Suprapubic skin (tissue), 4 donors: ENCODE measurements at regions not wholly inside any gene's neighbourhood (a gene's known extent, or its start where the extent isn't known, plus 50 kb on each side); places are given as distances from the start of the nearest gene placed in this dataset.

Experiments used
- DNase-seq, 2 donors: peaks; one replicate each; pipeline ENCODE4 v3.0.0-alpha.2; 2019; ENCODE audit warnings: low spot score in 2 of 2
- H3K27ac ChIP-seq: fragments of 200-600 bp; sonication (generic); one replicate; pipeline ENCODE4 v1.5.1; 2019
- H3K27me3 ChIP-seq: fragments of 200-600 bp; sonication (generic); one replicate; pipeline ENCODE4 v1.5.1; 2019
- H3K36me3 ChIP-seq: fragments of 200-600 bp; sonication (generic); one replicate; pipeline ENCODE4 v1.5.1; 2019
- H3K4me1 ChIP-seq: fragments of 200-600 bp; sonication (generic); one replicate; pipeline ENCODE4 v1.5.1; 2019
- H3K4me3 ChIP-seq: fragments of 200-600 bp; sonication (generic); one replicate; pipeline ENCODE4 v1.5.1; 2019; ENCODE audit warnings: mild to moderate bottlenecking
- H3K9me3 ChIP-seq: fragments of 200-600 bp; sonication (generic); one replicate; pipeline ENCODE4 v1.5.1; 2019
- CTCF ChIP-seq, 2 donors: fragments of 200-600 bp in 1 of 2; fragments of 450-650 bp in 1 of 2; sonication (generic) in 1 of 2; IDR thresholded peaks; one replicate each; pipeline ENCODE4 v1.5.1; 2016 to 2019; ENCODE audit warnings: antibody characterized with exemption in 2 of 2, mild to moderate bottlenecking in 1 of 2, moderate library complexity in 1 of 2
- EP300 ChIP-seq: sonication (generic); formaldehyde crosslinking; IDR thresholded peaks from one replicate; pipeline ENCODE4 v1.6.1; 2017; ENCODE audit warnings: antibody characterized with exemption
- POLR2A ChIP-seq, 2 donors: fragments of 450-650 bp; IDR thresholded peaks; one replicate each; pipeline ENCODE4 v1.6.1; 2017; ENCODE audit warnings: antibody characterized with exemption in 2 of 2, mild to moderate bottlenecking in 2 of 2, moderate library complexity in 2 of 2
- POLR2AphosphoS5 ChIP-seq, 3 donors: sonication (generic); formaldehyde crosslinking; IDR thresholded peaks; one replicate each; pipeline ENCODE4 v1.6.1; 2017; ENCODE audit warnings: antibody characterized with exemption in 3 of 3
- WGBS: methylation state at CpG from one replicate; pipeline ENCODE4 v1.1.5; 2018; 5-methylcytosine and 5-hydroxymethylcytosine counted together

GRCh38 chr13:71087006-71087405 lies 780.0 kb downstream of the DACH1 start:
- no peak for DNase-seq
- no peak overlapping the region for H3K4me3 ChIP-seq
- TF ChIP-seq CTCF (IDR thresholded peaks at IDR 0.05) (no peak), POLR2AphosphoS5 (IDR thresholded peaks at IDR 0.05) (no peak), POLR2A (IDR thresholded peaks at IDR 0.05) (no peak), EP300 (no peak)
- WGBS, result 83% methylated on average over 2 of the region's 2 CpGs
- no peaks in the 10 kb centered on the region for H3K4me1 ChIP-seq
- no peaks in the 10 kb centered on the region for H3K27me3 ChIP-seq
- H3K36me3 ChIP-seq, result no peaks in the 10 kb centered on the region
- no peak overlapping the region for H3K27ac ChIP-seq
- H3K9me3 ChIP-seq, result peaks cover 3% of the 10 kb centered on the region

GRCh38 chr13:71082631-71083030 lies 784.4 kb downstream of the DACH1 start:
- H3K27ac ChIP-seq, result no peak overlapping the region
- H3K36me3 ChIP-seq, result no peaks in the 10 kb centered on the region
- no peaks in the 10 kb centered on the region for H3K4me1 ChIP-seq
- WGBS, result 43% methylated on average over 1 of the region's 1 CpG
- H3K27me3 ChIP-seq, result no peaks in the 10 kb centered on the region
- no peak for DNase-seq
- TF ChIP-seq EP300, result no peak
- no peak for TF ChIP-seq CTCF (IDR thresholded peaks at IDR 0.05)
- TF ChIP-seq POLR2A (IDR thresholded peaks at IDR 0.05), result no peak
- TF ChIP-seq POLR2AphosphoS5 (IDR thresholded peaks at IDR 0.05), result no peak
- peaks cover 3% of the 10 kb centered on the region for H3K9me3 ChIP-seq
- no peak overlapping the region for H3K4me3 ChIP-seq

GRCh38 chr13:71079638-71080037 lies 787.4 kb downstream of the DACH1 start:
- H3K27ac ChIP-seq, result no peak overlapping the region
- no peaks in the 10 kb centered on the region for H3K36me3 ChIP-seq
- H3K4me3 ChIP-seq, result no peak overlapping the region
- H3K27me3 ChIP-seq, result no peaks in the 10 kb centered on the region
- TF ChIP-seq EP300, result no peak
- no peak for TF ChIP-seq POLR2AphosphoS5 (IDR thresholded peaks at IDR 0.05)
- TF ChIP-seq POLR2A (IDR thresholded peaks at IDR 0.05), result no peak
- TF ChIP-seq CTCF (IDR thresholded peaks at IDR 0.05), result no peak
- peaks cover 3% of the 10 kb centered on the region for H3K9me3 ChIP-seq
- no peaks in the 10 kb centered on the region for H3K4me1 ChIP-seq
- no peak for DNase-seq

GRCh38 chr13:71068041-71068440 lies 799.0 kb downstream of the DACH1 start:
- H3K4me3 ChIP-seq, result no peak overlapping the region
- H3K27me3 ChIP-seq, result no peaks in the 10 kb centered on the region
- H3K36me3 ChIP-seq, result no peaks in the 10 kb centered on the region
- WGBS, result 79% methylated on average over 3 of the region's 3 CpGs
- H3K4me1 ChIP-seq, result no peaks in the 10 kb centered on the region
- no peak overlapping the region for H3K27ac ChIP-seq
- no peaks in the 10 kb centered on the region for H3K9me3 ChIP-seq
- no peak for DNase-seq
- TF ChIP-seq POLR2A (IDR thresholded peaks at IDR 0.05) (no peak), POLR2AphosphoS5 (IDR thresholded peaks at IDR 0.05) (no peak), EP300 (no peak), CTCF (IDR thresholded peaks at IDR 0.05) (no peak)

GRCh38 chr13:71067165-71067815 lies 799.7 kb downstream of the DACH1 start:
- Histone ChIP-seq H3K27me3 (no peaks in the 10 kb centered on the region), H3K36me3 (no peaks in the 10 kb centered on the region), H3K27ac (no peak overlapping the region), H3K9me3 (peaks cover 2% of the 10 kb centered on the region), H3K4me1 (no peaks in the 10 kb centered on the region), H3K4me3 (no peak overlapping the region)
- TF ChIP-seq POLR2A (IDR thresholded peaks at IDR 0.05), result no peak
- no peak for TF ChIP-seq CTCF (IDR thresholded peaks at IDR 0.05)
- TF ChIP-seq POLR2AphosphoS5 (IDR thresholded peaks at IDR 0.05), result no peak
- TF ChIP-seq EP300, result no peak
- no peak for DNase-seq
- 82% methylated on average over 3 of the region's 3 CpGs for WGBS
